Psoas muscle (tissue), 7 donors: ENCODE measurements at regions not wholly inside any gene's neighbourhood (a gene's known extent, or its start where the extent isn't known, plus 50 kb on each side); places are given as distances from the start of the nearest gene placed in this dataset.
A peak's percentile ranks its signal among the peaks of the same experiment; 100 is the strongest.

Experiments used
- ATAC-seq, 4 donors: fragments of 200-7000 bp; cut with Tn5 transposase; one replicate each; pipeline ENCODE4 v1.9.1; 2020; ENCODE audit warnings: moderate library complexity in 3 of 4, mild to moderate bottlenecking in 2 of 4
- DNase-seq, 2 donors: peaks; one replicate each; pipeline ENCODE4 v3.0.0-alpha.2; 2020
- H3K27ac ChIP-seq: fragments of 200-600 bp; one replicate; pipeline ENCODE4 v1.8.0; 2022
- H3K27me3 ChIP-seq, 3 donors: fragments of 200-600 bp in 1 of 3; one replicate each; pipeline versions ENCODE4 v1.6.1 to v1.8.0; 2013 to 2022; ENCODE audit warnings: low read length in 2 of 3, mild to moderate bottlenecking in 2 of 3, moderate library complexity in 1 of 3; ENCODE audit not compliant: insufficient read depth in 3 of 3
- H3K36me3 ChIP-seq, 2 donors: fragments of 200-600 bp in 1 of 2; one replicate each; pipeline versions ENCODE4 v1.6.1 to v1.8.0; 2013 to 2022; ENCODE audit warnings: low read depth in 1 of 2, mild to moderate bottlenecking in 1 of 2, moderate library complexity in 1 of 2; ENCODE audit not compliant: insufficient read depth in 1 of 2
- H3K4me1 ChIP-seq: fragments of 200-600 bp; one replicate; pipeline ENCODE4 v1.8.0; 2022
- H3K4me3 ChIP-seq: fragments of 200-600 bp; one replicate; pipeline ENCODE4 v1.8.0; 2022; ENCODE audit warnings: mild to moderate bottlenecking
- H3K9me3 ChIP-seq: fragments of 200-600 bp; one replicate; pipeline ENCODE4 v1.8.0; 2022
- whole genome bisulfite sequencing, 3 donors: extraction: QIAGEN DNeasy Blood & Tissue Kit; methylation state at CpG; one replicate each; pipeline versions ENCODE4 v1.1.6 to v1.1.7; 2013; 5-methylcytosine and 5-hydroxymethylcytosine counted together
- intact Hi-C, 2 donors: fragments of 100-400 bp; cut with DNase I; formaldehyde crosslinking; loops; one replicate each; pipeline versions ENCODE4 v1.11.0 to v1.14.2; 2022
- TF ChIP-seq, protein P1 (sequence below): fragments of 200-600 bp; IDR thresholded peaks from one replicate; pipeline ENCODE4 v1.8.0; 2022; ENCODE audit warnings: antibody characterized with exemption
- donor health status: healthy with polysubstance abuse.
- donor health status: DM: no; HTN: no; CAD: no; lungs with moderate emphysema.
- donor health status: Bipolar disorder and iron deficiency.
- donor health status: healthy.
- donor health status: DM: yes; HTN: yes; CAD: no.
- donor health status: DM: no; HTN: no; CAD: no.
- donor health status: DM: yes; HTN: yes; CAD: no.

DNA sequence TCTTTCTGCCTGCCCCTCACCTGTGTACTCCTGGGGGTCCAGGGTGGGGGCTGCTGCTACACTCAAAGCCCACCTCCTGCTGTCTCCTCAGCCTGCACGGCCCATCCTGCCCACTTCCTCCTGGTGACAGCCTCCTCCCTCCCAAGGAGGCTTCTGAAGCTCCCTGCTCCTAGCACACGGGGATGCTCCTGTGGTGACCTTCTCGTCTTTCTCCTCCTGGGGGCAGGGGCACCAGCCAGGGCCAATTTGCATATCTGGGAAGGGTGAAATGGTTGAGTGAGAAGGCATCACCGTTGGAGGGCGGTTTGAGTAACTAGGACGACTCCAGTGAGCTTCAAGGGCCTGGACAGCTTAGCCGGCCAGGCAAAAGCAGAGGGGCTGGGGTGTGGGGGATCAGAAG lies 51.9 kb upstream of the COL5A1 start:
- H3K4me3 ChIP-seq: no peak overlapping the region
- DNase-seq (no peak), ATAC-seq (no peak)
- 81 to 83% (median 83%) methylated on average over 7 of the region's 7 CpGs for WGBS, 3 donors
- H3K36me3 ChIP-seq: no peaks in the 10 kb centered on the region
- peaks cover 0 to 19% (median 7%) of the 10 kb centered on the region in 3 donors for H3K27me3 ChIP-seq
- intact Hi-C loops: no loop called here
- H3K27ac ChIP-seq: no peak overlapping the region
- no peaks in the 10 kb centered on the region for H3K9me3 ChIP-seq
- TF ChIP-seq, protein P1, sequence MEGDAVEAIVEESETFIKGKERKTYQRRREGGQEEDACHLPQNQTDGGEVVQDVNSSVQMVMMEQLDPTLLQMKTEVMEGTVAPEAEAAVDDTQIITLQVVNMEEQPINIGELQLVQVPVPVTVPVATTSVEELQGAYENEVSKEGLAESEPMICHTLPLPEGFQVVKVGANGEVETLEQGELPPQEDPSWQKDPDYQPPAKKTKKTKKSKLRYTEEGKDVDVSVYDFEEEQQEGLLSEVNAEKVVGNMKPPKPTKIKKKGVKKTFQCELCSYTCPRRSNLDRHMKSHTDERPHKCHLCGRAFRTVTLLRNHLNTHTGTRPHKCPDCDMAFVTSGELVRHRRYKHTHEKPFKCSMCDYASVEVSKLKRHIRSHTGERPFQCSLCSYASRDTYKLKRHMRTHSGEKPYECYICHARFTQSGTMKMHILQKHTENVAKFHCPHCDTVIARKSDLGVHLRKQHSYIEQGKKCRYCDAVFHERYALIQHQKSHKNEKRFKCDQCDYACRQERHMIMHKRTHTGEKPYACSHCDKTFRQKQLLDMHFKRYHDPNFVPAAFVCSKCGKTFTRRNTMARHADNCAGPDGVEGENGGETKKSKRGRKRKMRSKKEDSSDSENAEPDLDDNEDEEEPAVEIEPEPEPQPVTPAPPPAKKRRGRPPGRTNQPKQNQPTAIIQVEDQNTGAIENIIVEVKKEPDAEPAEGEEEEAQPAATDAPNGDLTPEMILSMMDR: no peak
- no peaks in the 10 kb centered on the region for H3K4me1 ChIP-seq

DNA sequence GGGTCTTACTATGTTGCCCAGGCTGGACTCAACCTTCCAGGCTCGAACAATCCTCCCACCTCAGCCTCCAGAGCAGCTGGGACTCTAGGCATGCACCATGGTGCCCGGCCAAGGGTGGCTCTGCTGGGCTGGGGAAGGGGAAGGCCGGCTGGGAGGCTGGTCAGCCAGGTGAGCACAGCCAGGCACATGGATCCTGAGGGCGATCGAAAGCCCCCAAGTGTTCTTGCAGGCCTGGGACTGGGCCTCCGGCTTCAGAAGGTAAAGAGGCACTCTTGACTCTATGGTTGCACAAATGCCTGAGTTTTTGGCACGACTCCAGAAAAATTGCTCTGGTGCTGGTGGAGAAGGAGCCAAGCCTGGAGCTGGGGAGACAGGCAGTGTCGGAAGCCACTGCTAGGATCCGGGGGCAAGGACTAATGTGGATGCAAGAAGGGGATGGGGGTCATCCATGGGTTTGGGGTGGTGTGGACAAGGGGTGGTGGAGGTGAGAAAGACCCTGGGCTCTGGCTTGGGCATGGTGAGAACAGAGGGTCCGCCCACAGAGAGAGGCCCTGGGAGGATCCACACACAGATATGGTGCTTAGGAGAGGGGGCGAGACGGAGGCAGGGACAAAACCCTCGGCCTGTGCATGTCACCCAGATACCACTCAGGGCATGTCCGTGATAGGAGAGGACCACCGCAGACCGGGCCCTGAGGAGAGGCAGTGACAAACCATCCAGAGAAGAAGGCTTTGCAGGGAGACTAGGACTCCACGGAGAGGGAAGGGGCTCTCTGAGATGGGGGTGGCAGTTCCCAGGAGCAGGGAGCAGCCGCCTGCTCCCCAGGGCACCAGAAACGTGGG lies 51.1 kb upstream of the COL5A1 start:
- Histone ChIP-seq H3K36me3 (no peaks in the 10 kb centered on the region), H3K27ac (no peak overlapping the region), H3K4me1 (no peaks in the 10 kb centered on the region), H3K27me3 (peaks cover 0 to 19% (median 5%) of the 10 kb centered on the region in 3 donors), H3K9me3 (no peaks in the 10 kb centered on the region), H3K4me3 (no peak overlapping the region)
- ATAC-seq: no peak
- no peak for DNase-seq
- intact Hi-C loops: no loop called here
- WGBS, 3 donors: 85 to 86% (median 86%) methylated on average over 19 of the region's 19 CpGs
- TF ChIP-seq, protein P1: no peak

DNA sequence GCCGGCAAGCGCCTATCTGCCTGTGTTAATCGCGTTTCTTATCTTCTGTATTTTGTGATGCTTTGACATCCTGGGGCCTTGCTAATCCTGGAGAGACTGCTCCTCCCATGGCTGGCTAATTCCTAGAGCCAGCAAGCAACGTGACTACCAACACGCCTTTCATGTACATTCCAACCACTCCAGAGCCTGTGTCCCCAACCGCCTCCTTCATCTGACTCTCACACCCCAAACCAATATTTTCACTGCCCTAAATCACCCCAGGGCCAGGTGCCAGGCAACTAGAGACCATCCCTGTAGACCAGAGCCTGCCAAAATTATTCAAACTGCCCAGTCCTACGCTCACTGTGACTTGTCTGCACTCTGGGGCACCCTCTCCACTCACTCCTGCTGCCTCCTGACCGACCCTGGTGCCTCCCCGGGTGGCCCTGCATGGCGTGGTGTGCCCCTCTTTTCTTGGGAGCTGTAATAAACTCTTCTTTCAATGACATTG lies 50.5 kb upstream of the COL5A1 start:
- TF ChIP-seq, protein P1: no peak
- intact Hi-C loops: no loop called here
- Histone ChIP-seq H3K36me3 (no peaks in the 10 kb centered on the region), H3K4me1 (no peaks in the 10 kb centered on the region), H3K9me3 (no peaks in the 10 kb centered on the region), H3K27me3 (peaks cover 0 to 19% (median 5%) of the 10 kb centered on the region in 3 donors), H3K27ac (no peak overlapping the region), H3K4me3 (no peak overlapping the region)
- 78 to 87% (median 83%) methylated on average over 11 of the region's 11 CpGs for WGBS, 3 donors
- DNase-seq (no peak), ATAC-seq (no peak)

DNA sequence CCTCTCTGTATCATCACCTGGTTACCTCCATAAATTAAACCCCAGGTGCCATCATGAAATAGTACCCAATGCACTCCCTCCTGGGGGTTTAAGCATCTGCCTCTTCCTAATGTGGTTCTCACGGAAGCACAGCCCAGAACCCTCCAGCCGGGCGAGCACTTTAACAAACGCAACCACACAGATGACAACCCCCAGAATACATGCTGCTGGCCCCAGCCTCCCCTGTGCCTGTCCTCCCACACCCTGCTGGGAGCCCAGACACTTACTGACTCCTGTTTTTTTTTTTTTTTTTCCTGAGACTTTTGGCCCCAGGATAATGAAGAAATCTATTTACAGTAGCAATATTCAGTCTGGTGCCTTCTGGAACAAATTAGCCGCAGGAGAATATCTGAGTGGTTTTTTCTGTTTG lies 50.0 kb upstream of the COL5A1 start:
- TF ChIP-seq, protein P1: no peak
- WGBS, 3 donors: 74 to 88% (median 74%) methylated on average over 5 of the region's 5 CpGs
- Histone ChIP-seq H3K27me3 (peaks cover 0 to 21% (median 5%) of the 10 kb centered on the region in 3 donors), H3K9me3 (no peaks in the 10 kb centered on the region), H3K36me3 (no peaks in the 10 kb centered on the region), H3K4me3 (no peak overlapping the region), H3K27ac (peak overlapping the region; percentile 16), H3K4me1 (no peaks in the 10 kb centered on the region)
- intact Hi-C loops: no loop called here
- ATAC-seq (peak in 1 of 4 donors; percentile 44), DNase-seq (no peak)
